GM06990 (cell line): ENCODE measurements at regions not wholly inside any gene's neighbourhood (a gene's known extent, or its start where the extent isn't known, plus 50 kb on each side); places are given as distances from the start of the nearest gene placed in this dataset.
"Not testable (repeated sequence)": the region's sequence is repeated elsewhere in the genome, so short reads cannot be mapped to it uniquely, and the experiment has no call there.

ENCODE experiments used
- DNase-seq: peaks from one replicate; pipeline ENCODE4 v3.0.0-alpha.2; 2011; ENCODE audit not compliant: insufficient read length; ENCODE audit errors: extremely low read depth
- H3K27me3 ChIP-seq: replicated peaks from 2 replicates; pipeline ENCODE4 v1.6.0; 2011; ENCODE audit warnings: low read length; ENCODE audit not compliant: control insufficient read depth, insufficient read depth
- H3K36me3 ChIP-seq: 2 replicates; pipeline ENCODE4 v1.5.1; 2011; ENCODE audit warnings: low read length; ENCODE audit not compliant: control insufficient read depth, insufficient read depth
- H3K4me3 ChIP-seq: replicated peaks from 2 replicates; pipeline ENCODE4 v1.5.1; 2011; ENCODE audit warnings: low read depth, mild to moderate bottlenecking, control low read depth, low read length
- TF ChIP-seq, protein P1 (sequence below): IDR thresholded peaks from 2 replicates; pipeline ENCODE4 v1.5.1; 2011; ENCODE audit warnings: low read length, control low read depth, mild to moderate bottlenecking, inconsistent platforms; ENCODE audit not compliant: insufficient read depth, poor library complexity, severe bottlenecking

DNA sequence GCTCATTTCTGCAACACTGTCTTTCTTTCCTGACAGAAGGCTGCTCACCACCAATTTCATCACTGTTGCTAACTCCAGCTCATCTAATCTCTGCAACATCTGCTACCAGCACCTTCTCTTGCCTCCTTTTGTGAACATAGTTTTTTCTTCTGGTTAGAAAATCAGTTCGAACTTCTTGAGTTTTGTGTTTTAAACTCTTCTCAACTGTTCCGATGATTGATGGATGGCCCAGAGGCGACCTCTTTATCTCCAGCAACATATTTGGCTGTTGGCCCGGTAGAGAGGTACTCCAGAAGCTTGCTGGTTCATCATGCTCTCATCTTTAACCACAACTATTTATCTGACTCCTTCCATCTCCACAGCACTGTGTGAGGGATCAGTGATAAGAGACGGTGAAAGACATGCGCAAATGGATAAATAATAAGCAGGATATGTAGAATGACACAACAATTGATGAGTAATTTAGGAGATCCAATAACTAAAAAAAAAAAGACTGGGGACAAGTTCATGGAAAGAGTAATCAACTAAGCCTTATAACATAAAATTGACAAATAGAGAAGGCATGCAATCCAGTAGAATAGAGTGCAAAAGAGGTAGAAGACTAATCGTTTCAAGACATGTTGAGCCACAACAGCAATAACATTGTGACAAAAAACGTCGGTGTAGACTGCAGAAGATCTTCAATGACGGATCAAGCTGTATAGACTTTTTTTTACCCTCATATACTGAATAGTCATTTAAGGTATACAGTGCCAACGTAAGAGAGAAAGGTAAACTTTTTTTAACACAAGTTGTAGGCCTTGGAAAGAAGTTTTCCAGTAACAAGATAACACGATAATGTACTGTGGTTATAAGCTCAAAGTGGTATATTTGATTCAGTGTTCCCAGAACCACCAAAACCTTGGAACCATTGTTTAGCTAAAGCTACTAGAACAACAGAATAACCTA lies 152.2 kb downstream of the CRPPA start:
- TF ChIP-seq, protein P1, sequence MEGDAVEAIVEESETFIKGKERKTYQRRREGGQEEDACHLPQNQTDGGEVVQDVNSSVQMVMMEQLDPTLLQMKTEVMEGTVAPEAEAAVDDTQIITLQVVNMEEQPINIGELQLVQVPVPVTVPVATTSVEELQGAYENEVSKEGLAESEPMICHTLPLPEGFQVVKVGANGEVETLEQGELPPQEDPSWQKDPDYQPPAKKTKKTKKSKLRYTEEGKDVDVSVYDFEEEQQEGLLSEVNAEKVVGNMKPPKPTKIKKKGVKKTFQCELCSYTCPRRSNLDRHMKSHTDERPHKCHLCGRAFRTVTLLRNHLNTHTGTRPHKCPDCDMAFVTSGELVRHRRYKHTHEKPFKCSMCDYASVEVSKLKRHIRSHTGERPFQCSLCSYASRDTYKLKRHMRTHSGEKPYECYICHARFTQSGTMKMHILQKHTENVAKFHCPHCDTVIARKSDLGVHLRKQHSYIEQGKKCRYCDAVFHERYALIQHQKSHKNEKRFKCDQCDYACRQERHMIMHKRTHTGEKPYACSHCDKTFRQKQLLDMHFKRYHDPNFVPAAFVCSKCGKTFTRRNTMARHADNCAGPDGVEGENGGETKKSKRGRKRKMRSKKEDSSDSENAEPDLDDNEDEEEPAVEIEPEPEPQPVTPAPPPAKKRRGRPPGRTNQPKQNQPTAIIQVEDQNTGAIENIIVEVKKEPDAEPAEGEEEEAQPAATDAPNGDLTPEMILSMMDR = no peak
- no peak for DNase-seq
- H3K4me3 ChIP-seq = no peak overlapping the region

DNA sequence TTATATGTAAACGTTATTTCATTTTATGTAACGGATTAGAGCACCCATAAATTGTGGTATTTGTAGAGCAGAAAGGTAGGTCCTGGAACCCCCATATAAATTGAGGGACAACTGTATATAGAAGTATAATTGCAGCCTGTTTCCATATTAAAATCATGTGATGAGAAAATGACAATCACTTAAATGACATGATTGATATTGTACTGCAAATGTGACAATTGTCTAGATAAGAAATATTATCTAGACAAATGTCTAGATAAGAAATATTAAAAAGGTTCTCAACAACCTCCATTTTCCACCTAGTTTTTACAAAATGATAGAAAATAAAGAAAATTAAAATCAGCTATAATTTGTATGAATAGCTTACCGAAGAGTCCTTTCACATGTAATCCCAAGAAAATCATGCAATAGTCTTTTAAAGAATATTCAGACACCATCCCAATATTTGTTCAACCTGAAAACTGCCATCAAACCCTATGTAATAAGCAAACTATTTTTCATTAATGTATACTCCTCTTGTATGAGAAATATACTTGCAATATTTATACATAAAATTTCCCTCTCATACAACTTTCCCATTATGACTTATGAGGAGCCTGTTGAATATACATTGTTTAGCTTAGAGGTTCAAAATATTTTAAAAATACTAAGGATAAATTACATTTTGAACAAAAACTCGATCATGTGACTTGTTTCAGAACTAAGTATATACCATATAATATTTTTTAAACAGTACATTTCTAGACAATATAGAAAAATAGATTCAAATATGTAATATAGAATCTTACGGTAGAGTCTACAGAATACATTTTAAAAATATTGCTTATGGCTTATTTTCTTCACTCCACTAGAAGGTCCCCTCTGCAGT lies 153.2 kb downstream of the CRPPA start:
- Histone ChIP-seq H3K36me3 (no peaks in the 10 kb centered on the region), H3K4me3 (no peak overlapping the region), H3K27me3 (no peaks in the 10 kb centered on the region)
- no peak for DNase-seq
- TF ChIP-seq, protein P1 = no peak

More for the DNA sequence above, 152.2 kb downstream of the CRPPA start:
- no peaks in the 10 kb centered on the region for H3K27me3 ChIP-seq
- no peaks in the 10 kb centered on the region for H3K36me3 ChIP-seq

DNA sequence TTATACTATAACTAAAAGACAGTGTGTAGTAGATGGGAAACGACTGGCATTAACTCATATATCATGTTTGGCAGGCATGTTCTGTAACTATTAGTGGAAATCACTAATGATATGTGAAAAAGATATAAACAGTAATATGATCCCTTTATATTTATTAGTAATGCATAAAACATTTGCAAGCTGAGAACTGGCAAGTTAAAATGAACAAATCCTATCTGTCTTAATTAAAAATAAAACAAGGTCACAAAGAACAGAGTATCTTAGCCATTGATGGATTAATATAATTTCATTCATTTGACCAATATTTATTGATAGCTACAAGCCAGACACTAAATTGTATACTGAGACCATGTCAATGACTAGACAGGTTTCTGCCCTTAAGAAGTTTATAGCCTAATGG lies 154.5 kb downstream of the CRPPA start:
- H3K36me3 ChIP-seq = no peaks in the 10 kb centered on the region
- H3K27me3 ChIP-seq = no peaks in the 10 kb centered on the region
- no peak for DNase-seq
- TF ChIP-seq, protein P1 = no peak
- no peak overlapping the region for H3K4me3 ChIP-seq

DNA sequence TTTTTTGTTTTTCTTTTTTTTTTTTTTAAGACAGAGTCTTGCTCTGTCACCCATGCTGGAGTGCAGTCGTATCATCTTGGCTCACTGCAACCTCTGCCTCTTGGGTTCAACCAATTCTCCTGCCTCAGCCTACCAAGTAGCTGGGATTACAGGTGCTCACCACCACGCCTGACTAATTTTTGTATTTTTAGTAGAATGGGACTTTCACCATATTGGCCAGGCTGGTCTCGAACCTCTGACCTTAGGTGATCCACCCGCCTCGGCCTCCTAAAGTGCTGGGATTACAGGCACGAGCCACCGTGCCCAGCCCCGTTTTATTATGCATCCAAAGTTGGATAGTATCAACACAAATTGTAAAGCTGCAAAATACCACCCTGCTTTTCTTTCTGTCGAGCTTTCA lies 154.9 kb downstream of the CRPPA start:
- H3K36me3 ChIP-seq, DNase-seq, H3K27me3 ChIP-seq, H3K4me3 ChIP-seq: not testable (repeated sequence)

DNA sequence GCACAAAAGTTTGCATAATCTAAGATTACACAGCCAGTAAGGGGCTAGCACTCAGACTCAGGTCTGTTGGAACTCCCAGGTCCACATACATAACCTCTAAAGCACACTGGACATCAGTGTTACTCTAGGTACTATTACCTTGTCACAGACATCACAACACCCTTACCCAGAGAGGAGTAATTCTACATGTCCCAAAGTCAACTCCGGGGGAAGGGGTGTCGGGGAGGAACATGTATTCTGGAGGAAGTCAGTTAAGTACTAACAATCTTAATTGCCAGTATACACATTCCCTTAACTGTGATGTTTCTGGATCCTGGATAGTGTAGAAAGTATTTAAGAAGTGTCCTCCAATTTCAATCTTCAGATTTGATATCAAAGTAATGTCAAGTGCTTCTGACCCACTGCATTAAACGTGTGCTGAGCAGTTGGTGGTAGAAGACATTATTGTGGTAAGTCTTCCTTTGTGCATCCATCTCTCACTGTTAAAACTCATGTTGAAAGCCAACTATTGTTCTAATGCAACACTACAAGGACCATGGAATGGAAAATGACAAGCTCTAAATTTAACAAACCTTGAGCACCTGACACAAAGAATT lies 155.4 kb downstream of the CRPPA start:
- TF ChIP-seq, protein P1 = no peak
- no peak overlapping the region for H3K4me3 ChIP-seq
- DNase-seq = no peak
- no peaks in the 10 kb centered on the region for H3K36me3 ChIP-seq
- H3K27me3 ChIP-seq = no peaks in the 10 kb centered on the region
